ENCODE measurements at regions not wholly inside any gene's neighbourhood (a gene's known extent, or its start where the extent isn't known, plus 50 kb on each side); places are given as distances from the start of the nearest gene placed in this dataset.

DNA sequence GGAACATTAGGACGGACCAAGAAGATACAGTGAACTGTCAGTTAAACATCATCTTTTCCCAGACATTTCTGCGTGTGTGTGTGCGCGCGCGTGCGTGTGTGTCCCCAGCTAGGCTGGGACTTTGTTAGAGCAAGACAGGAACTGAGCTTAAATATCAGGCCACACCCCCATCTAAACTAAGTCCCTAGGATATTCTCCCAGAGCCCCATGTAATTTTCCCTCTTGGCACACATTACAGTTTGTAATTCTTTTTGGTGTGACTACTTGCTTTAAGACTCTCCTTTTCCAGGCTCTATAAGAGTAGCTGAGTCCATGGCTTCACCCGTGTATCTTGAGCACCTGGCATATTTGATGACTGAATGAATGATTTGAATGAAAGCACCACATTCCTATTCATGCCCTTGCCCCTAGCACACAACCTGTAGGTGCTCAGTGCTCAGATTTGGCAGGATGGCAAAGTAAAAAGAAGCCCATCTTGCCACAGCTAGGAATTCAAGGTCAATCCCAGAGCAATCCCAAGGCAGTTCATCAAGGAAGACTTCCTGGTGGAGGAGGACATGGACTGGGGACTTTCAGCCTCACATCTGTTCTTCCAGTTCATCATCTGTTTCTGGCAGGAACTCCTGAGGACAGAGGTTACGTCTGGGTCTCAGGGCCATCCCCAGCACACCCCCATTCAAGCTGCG is 69.2 kb downstream of the MRPL14 start:
- no peak for TF ChIP-seq ZNF70 (CRISPR knock-in tag; IDR thresholded peaks at IDR 0.05)
- TF ChIP-seq TCF4 (CRISPR knock-in tag; IDR thresholded peaks at IDR 0.05; ENCODE audit: borderline replicate concordance) = no peak
- no peak for TF ChIP-seq TOX (CRISPR knock-in tag; IDR thresholded peaks at IDR 0.05; ENCODE audit: borderline replicate concordance)
- TF ChIP-seq, protein P1, sequence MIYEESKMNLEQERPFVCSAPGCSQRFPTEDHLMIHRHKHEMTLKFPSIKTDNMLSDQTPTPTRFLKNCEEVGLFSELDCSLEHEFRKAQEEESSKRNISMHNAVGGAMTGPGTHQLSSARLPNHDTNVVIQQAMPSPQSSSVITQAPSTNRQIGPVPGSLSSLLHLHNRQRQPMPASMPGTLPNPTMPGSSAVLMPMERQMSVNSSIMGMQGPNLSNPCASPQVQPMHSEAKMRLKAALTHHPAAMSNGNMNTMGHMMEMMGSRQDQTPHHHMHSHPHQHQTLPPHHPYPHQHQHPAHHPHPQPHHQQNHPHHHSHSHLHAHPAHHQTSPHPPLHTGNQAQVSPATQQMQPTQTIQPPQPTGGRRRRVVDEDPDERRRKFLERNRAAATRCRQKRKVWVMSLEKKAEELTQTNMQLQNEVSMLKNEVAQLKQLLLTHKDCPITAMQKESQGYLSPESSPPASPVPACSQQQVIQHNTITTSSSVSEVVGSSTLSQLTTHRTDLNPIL (CRISPR knock-in tag; IDR thresholded peaks at IDR 0.05; ENCODE audit: low read depth) = no peak
- no peak for TF ChIP-seq CSDC2 (CRISPR knock-in tag; IDR thresholded peaks at IDR 0.05)
- no peak for TF ChIP-seq ZC3H10 (CRISPR knock-in tag; IDR thresholded peaks at IDR 0.05)
- no peak for TF ChIP-seq ISL1 (CRISPR knock-in tag; IDR thresholded peaks at IDR 0.05)
- TF ChIP-seq, protein P2, sequence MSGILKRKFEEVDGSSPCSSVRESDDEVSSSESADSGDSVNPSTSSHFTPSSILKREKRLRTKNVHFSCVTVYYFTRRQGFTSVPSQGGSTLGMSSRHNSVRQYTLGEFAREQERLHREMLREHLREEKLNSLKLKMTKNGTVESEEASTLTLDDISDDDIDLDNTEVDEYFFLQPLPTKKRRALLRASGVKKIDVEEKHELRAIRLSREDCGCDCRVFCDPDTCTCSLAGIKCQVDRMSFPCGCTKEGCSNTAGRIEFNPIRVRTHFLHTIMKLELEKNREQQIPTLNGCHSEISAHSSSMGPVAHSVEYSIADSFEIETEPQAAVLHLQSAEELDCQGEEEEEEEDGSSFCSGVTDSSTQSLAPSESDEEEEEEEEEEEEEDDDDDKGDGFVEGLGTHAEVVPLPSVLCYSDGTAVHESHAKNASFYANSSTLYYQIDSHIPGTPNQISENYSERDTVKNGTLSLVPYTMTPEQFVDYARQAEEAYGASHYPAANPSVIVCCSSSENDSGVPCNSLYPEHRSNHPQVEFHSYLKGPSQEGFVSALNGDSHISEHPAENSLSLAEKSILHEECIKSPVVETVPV (CRISPR knock-in tag; IDR thresholded peaks at IDR 0.05) = no peak
- ATAC-seq = no peak

DNA sequence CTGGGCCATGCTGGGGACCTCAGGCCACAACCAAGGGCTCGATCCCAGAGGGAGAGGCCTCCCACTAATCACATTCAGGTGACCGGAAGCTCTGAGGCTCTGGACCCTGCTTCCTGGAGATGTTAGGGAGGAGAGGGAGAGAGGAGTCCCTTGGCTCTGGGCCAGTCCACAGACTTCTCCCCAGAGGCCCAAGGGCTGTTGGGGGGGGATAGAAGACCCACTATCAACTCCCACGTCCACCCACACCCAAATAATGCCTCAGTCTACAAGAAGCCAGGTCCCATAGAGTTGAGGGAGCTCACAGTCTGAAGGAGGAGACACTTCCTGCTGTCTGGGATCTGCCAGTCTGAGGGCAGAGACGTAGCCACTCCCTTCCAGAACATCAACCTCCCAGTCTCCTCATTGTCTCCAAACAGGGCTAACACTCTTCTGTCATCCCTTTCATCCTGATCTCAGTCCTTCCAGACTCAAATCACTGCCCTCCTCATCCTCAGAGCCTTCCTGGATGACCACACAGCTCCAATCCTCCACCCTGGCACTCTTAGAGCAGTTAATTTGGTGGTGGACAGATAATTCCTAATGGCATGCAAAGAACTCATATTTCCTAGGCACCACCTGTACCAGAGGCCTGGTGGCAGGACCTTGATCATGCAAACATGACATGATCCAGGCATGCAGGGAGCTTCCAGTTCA is 69.9 kb downstream of the MRPL14 start:
- TF ChIP-seq ZFP3 (CRISPR knock-in tag; IDR thresholded peaks at IDR 0.05) (no peak), BACH2 (CRISPR knock-in tag; IDR thresholded peaks at IDR 0.05; ENCODE audit: borderline replicate concordance) (no peak), ZC3H10 (CRISPR knock-in tag; IDR thresholded peaks at IDR 0.05) (no peak), GLIS3 (CRISPR knock-in tag; IDR thresholded peaks at IDR 0.05) (peak; percentile 20; the same call in 1 of the 2 replicates), ZNF8 (CRISPR knock-in tag; IDR thresholded peaks at IDR 0.05) (no peak)
- TF ChIP-seq, protein P3, sequence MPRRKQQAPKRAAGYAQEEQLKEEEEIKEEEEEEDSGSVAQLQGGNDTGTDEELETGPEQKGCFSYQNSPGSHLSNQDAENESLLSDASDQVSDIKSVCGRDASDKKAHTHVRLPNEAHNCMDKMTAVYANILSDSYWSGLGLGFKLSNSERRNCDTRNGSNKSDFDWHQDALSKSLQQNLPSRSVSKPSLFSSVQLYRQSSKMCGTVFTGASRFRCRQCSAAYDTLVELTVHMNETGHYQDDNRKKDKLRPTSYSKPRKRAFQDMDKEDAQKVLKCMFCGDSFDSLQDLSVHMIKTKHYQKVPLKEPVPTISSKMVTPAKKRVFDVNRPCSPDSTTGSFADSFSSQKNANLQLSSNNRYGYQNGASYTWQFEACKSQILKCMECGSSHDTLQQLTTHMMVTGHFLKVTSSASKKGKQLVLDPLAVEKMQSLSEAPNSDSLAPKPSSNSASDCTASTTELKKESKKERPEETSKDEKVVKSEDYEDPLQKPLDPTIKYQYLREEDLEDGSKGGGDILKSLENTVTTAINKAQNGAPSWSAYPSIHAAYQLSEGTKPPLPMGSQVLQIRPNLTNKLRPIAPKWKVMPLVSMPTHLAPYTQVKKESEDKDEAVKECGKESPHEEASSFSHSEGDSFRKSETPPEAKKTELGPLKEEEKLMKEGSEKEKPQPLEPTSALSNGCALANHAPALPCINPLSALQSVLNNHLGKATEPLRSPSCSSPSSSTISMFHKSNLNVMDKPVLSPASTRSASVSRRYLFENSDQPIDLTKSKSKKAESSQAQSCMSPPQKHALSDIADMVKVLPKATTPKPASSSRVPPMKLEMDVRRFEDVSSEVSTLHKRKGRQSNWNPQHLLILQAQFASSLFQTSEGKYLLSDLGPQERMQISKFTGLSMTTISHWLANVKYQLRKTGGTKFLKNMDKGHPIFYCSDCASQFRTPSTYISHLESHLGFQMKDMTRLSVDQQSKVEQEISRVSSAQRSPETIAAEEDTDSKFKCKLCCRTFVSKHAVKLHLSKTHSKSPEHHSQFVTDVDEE (CRISPR knock-in tag; IDR thresholded peaks at IDR 0.05) = 0 out of 2 replicates have a peak, but pooled peaks have one; percentile 28
- ATAC-seq = peak; percentile 18

DNA sequence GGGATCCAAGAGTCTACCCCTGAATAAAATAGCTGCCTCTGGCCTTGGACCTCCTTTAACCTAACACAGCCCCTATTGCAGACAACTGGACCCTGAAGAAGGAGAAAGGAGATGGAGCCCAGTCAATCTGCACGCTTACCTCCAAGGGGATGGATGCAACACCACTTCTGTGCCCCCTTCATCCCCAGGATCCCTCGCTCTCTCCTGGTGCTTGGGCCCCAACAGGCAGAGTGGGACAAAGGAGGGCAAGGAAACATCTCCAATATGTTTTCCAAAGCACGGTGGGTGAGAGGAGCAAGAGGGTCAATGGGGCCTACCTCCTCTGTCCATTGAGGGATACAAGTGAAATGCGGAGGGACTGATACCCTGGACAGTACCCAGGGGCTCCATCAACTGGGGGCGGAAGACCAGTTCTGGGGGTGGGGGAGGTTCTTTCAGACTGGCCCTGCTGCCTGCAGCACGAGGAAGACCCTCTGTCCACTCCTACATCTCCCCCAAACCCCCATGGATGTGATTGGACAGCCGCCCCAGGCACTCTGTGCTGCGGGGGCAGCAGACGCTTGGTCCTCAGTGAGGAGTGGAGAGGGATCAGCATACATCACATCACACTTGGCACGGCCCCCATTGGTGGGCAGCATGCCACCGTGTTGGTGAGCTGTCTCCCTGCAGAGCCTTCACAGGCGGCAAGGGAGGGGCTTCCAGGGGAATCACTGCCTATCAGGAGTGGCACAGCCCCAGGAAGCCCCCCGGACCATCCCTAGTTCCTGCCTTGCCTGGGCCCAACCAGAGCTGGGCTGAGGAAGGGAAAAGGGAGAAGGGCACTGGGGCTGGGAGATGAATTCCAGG is 70.6 kb downstream of the MRPL14 start:
- peak; percentile 66 for ATAC-seq
- TF ChIP-seq PPARA (CRISPR knock-in tag; IDR thresholded peaks at IDR 0.05; ENCODE audit: borderline replicate concordance) (no peak), ARNTL (CRISPR knock-in tag; IDR thresholded peaks at IDR 0.05; ENCODE audit: borderline replicate concordance, low read depth) (no peak), ZFP3 (CRISPR knock-in tag; IDR thresholded peaks at IDR 0.05) (no peak), CSDC2 (CRISPR knock-in tag; IDR thresholded peaks at IDR 0.05) (0 out of 2 replicates have a peak, but pooled peaks have one; percentile 8), ZNF565 (CRISPR knock-in tag; conservative IDR thresholded peaks at IDR 0.05; ENCODE audit: low read depth) (no peak), SNAI2 (CRISPR knock-in tag; IDR thresholded peaks at IDR 0.05) (no peak)
- TF ChIP-seq, protein P4, sequence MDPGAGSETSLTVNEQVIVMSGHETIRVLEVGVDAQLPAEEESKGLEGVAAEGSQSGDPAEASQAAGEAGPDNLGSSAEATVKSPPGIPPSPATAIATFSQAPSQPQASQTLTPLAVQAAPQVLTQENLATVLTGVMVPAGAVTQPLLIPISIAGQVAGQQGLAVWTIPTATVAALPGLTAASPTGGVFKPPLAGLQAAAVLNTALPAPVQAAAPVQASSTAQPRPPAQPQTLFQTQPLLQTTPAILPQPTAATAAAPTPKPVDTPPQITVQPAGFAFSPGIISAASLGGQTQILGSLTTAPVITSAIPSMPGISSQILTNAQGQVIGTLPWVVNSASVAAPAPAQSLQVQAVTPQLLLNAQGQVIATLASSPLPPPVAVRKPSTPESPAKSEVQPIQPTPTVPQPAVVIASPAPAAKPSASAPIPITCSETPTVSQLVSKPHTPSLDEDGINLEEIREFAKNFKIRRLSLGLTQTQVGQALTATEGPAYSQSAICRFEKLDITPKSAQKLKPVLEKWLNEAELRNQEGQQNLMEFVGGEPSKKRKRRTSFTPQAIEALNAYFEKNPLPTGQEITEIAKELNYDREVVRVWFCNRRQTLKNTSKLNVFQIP (CRISPR knock-in tag; IDR thresholded peaks at IDR 0.05; ENCODE audit: borderline replicate concordance, low read depth) = no peak
- TF ChIP-seq, protein P3 (CRISPR knock-in tag; IDR thresholded peaks at IDR 0.05) = no peak
